HCT116 (cell line): ENCODE measurements at regions not wholly inside any gene's neighbourhood (a gene's known extent, or its start where the extent isn't known, plus 50 kb on each side); places are given as distances from the start of the nearest gene placed in this dataset.

Experiments
- ATF3 ChIP-seq: IDR thresholded peaks from 2 replicates; pipeline ENCODE4 v1.6.1; 2012
- CEBPB ChIP-seq: IDR thresholded peaks from 2 replicates; pipeline ENCODE4 v1.6.1; 2012; ENCODE audit warnings: low read depth
- CTCF ChIP-seq, 3 experiments: fragments of 200-600 bp in 1 of 3; sonication (generic) in 1 of 3; IDR thresholded peaks in 2 of 3; conservative IDR thresholded peaks in 1 of 3; 2 replicates each; pipeline ENCODE4 v1.5.1; 2012 to 2017; ENCODE audit warnings: low read depth in 2 of 3, low read length in 2 of 3, antibody characterized with exemption in 1 of 3, borderline replicate concordance in 1 of 3, control low read depth in 1 of 3, mild to moderate bottlenecking in 1 of 3, mixed read lengths in 1 of 3, mixed run types in 1 of 3, moderate library complexity in 1 of 3; ENCODE audit not compliant: insufficient read depth in 1 of 3
- POLR2A ChIP-seq: IDR thresholded peaks from 2 replicates; pipeline ENCODE4 v1.7.0; 2011; ENCODE audit warnings: borderline replicate concordance; ENCODE audit not compliant: insufficient read depth, insufficient read length; ENCODE audit errors: extremely low read depth
- RAD21 ChIP-seq: IDR thresholded peaks from 2 replicates; pipeline ENCODE4 v1.6.1; 2012; ENCODE audit warnings: low read depth, mild to moderate bottlenecking
- SRF ChIP-seq: IDR thresholded peaks from 2 replicates; pipeline ENCODE4 v1.6.1; 2012; ENCODE audit warnings: low read depth

- TF ChIP-seq POLR2A: no peak
- TF ChIP-seq CTCF (IDR thresholded peaks at IDR 0.05 in 2 of 3, conservative IDR thresholded peaks at IDR 0.05 in 1 of 3; ENCODE audit: borderline replicate concordance in 1 of 3, insufficient read depth in 1 of 3, low read depth in 2 of 3, low read length in 2 of 3): no peak
- no peak for TF ChIP-seq CEBPB
- no peak for TF ChIP-seq SRF
- TF ChIP-seq RAD21: no peak
- no peak for TF ChIP-seq ATF3
Measured at GRCh38 chr15:27592036-27592760, 506.9 kb downstream of the OCA2 start.
